ENCODE measurements at regions not wholly inside any gene's neighbourhood (a gene's known extent, or its start where the extent isn't known, plus 50 kb on each side); places are given as distances from the start of the nearest gene placed in this dataset.
"Not testable (repeated sequence)": the region's sequence is repeated elsewhere in the genome, so short reads cannot be mapped to it uniquely, and the experiment has no call there.

GRCh38 chr13:81117416-81117815 lies 776.5 kb upstream of the SPRY2 start:
- TF ChIP-seq CTCF (conservative IDR thresholded peaks at IDR 0.05) (no peak), ZFX (IDR thresholded peaks at IDR 0.05) (no peak)
- no peak overlapping the region for H3K27ac ChIP-seq

DNA sequence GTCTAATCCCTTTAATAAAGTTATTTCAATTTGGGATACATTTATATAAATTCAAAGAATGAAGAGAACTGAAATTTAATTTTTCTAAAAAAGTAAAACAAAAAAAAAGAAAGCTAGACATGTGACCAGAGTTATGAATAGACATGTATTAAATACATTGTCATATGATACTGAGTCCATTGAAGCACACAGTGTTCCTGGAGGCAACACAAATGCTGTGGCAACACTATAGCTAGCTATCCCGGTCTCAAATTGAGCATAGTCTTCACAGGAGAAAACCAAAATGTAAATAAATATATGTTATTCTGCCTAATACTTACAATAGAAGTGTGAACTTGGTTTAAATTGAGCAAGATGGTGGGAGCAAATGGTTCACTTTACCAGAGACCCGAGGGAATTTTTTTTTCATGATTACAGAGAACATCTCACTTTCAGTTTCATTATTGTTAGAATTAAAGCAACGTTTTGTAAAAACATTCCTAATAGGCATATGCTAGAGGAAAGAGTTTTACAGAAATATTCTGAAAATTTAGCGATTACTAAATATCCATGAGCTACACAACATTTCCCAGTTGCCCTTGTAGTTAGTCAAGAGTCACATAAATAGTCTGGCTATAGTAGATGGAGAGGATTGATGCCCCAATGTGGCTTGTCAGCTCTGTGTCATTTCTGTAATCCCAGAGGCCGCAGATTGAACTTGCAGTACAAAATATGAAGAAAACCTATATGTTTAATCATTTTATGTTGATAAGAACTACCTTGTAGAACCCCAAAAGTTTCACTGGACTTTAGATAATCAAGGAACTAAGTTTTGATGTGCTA lies 775.7 kb upstream of the SPRY2 start:
- no peak overlapping the region for H3K27ac ChIP-seq
- TF ChIP-seq ZFX (IDR thresholded peaks at IDR 0.05) (no peak), CTCF (conservative IDR thresholded peaks at IDR 0.05) (no peak)

GRCh38 chr13:81109026-81109425 lies 768.1 kb upstream of the SPRY2 start:
- TF ChIP-seq CTCF (conservative IDR thresholded peaks at IDR 0.05) (no peak), ZFX (IDR thresholded peaks at IDR 0.05) (no peak)

GRCh38 chr13:81106348-81106747 lies 765.4 kb upstream of the SPRY2 start:
- no peak for TF ChIP-seq ZFX (IDR thresholded peaks at IDR 0.05)
- no peak for TF ChIP-seq CTCF (conservative IDR thresholded peaks at IDR 0.05)
- no peak overlapping the region for H3K27ac ChIP-seq

More at GRCh38 chr13:81109026-81109425, 768.1 kb upstream of the SPRY2 start:
- no peak overlapping the region for H3K27ac ChIP-seq

DNA sequence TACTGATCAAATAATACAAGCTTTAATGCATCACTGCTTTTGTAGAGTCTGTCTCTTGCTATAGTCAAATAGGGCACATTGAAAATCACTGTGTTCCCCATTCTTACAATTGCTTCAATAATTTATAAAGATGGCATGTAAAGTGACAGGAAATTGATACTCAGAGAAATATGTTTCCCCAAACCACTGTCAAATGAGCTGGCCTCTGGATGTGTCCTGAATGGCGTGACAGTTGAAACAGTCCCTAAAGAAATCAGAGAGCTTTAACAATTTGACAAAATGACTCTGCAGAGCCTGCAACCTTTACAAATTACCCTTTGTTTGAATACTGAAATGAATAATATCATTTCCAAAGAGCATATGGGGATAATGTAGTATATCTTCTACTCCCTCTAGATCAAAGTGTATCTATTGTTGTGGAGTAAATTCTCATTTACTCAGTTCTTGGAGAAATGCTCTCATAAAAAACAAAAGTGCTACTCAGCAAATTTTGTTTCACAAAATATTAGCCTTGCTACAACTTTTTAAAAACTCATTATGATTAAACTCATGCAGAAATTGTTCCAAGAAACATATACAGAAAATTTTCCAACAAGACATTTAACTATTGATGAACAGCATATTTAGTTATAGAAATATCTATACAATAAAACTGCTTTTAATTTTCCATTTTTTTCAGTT lies 763.2 kb upstream of the SPRY2 start:
- no peak for TF ChIP-seq CTCF (conservative IDR thresholded peaks at IDR 0.05)
- no peak overlapping the region for H3K27ac ChIP-seq

DNA sequence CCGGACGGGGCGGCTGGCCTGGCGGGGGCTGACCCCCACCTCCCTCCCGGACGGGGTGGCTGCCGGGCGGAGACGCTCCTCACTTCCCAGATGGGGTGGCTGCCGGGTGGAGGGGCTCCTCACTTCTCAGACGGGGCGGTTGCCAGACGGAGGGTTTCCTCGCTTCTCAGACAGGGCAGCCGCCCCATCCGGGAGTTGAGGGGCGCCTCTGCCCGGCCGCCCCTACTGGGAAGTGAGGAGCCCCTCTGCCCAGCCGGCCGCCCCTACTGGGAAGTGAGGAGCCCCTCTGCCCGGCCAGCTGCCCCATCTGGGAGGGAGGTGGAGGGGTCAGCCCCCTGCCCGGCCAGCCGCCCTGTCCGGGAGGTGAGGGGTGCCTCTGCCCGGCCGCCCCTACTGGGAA lies 761.1 kb upstream of the SPRY2 start:
- not testable (repeated sequence) for H3K27ac ChIP-seq

DNA sequence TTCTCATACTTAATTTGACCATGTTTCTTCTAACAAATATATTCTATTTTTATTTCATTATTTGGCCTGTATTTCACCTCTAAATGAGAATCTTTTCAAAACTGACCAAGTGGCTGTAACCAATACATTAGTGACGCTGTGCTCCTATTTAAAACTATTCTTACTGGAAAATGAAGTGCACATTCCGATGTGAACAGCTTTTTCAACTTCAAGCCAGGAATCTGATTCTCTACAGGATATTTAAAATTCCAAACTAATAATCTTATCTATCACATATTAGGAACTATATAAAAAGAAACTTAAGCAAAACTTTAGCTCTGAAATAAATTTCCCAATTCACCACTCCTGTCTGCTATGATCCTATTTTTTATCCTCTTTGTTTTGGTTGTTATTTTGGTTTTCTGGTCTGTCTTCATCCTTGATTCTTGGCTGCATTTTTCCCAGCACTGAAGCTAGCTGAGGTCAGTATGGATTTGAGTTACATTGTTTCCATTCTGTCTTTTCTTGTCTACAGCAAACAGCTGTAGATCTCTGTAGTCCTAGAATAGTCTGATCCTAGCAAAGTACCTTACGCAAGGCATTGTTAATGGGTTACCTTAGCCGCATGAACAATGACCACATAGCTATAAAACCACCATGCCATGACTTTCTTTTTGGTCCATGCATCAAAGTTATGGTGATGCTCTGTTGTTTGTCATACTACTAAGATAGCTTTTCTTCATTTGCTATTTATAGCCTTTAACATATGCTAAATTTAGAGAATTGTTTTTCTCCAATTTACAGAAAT lies 748.6 kb upstream of the SPRY2 start:
- no peak overlapping the region for H3K27ac ChIP-seq
- TF ChIP-seq CTCF (conservative IDR thresholded peaks at IDR 0.05) (no peak), ZFX (IDR thresholded peaks at IDR 0.05) (no peak)
